ENCODE measurements at regions not wholly inside any gene's neighbourhood (a gene's known extent, or its start where the extent isn't known, plus 50 kb on each side); places are given as distances from the start of the nearest gene placed in this dataset.

DNA sequence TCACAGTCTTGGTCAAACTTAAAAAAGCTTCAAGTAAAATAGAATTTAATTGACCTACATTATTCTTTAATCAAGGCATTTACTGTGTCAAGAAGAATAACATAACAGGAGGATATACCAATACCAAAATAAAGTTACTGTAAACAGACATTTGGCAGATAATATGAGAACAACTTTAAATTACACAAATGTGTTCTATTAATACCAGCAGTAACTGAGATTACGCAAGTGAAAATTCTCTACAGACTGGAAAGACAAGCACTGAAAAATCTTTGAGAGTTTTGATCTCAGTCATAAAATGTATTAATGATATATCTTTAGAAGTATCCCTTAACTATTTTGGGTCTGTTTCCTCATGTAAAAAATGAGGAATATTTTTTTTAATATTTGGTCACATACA lies 169.2 kb upstream of the SOX5 start:
- TF ChIP-seq, protein P1, sequence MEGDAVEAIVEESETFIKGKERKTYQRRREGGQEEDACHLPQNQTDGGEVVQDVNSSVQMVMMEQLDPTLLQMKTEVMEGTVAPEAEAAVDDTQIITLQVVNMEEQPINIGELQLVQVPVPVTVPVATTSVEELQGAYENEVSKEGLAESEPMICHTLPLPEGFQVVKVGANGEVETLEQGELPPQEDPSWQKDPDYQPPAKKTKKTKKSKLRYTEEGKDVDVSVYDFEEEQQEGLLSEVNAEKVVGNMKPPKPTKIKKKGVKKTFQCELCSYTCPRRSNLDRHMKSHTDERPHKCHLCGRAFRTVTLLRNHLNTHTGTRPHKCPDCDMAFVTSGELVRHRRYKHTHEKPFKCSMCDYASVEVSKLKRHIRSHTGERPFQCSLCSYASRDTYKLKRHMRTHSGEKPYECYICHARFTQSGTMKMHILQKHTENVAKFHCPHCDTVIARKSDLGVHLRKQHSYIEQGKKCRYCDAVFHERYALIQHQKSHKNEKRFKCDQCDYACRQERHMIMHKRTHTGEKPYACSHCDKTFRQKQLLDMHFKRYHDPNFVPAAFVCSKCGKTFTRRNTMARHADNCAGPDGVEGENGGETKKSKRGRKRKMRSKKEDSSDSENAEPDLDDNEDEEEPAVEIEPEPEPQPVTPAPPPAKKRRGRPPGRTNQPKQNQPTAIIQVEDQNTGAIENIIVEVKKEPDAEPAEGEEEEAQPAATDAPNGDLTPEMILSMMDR (conservative IDR thresholded peaks at IDR 0.05; ENCODE audit: low read depth, low read length), result no peak
- TF ChIP-seq EZH2phosphoT487 (IDR thresholded peaks at IDR 0.05; ENCODE audit: borderline replicate concordance, low read length), result no peak

Measured in PC-3 (cell line).